Adrenal gland (tissue), 9 donors: ENCODE measurements at regions not wholly inside any gene's neighbourhood (a gene's known extent, or its start where the extent isn't known, plus 50 kb on each side); places are given as distances from the start of the nearest gene placed in this dataset.

Experiments
- DNase-seq, 7 donors: peaks; one replicate each; pipeline ENCODE4 v3.0.0-alpha.2; 2019 to 2020
- H3K27ac ChIP-seq, 5 donors: fragments of 200-600 bp; sonication (generic) in 4 of 5; 1 replicate in 3 of 5; 2 replicates in 2 of 5; pipeline versions ENCODE4 v1.5.1 to v1.8.0; 2016 to 2020; ENCODE audit warnings: mild to moderate bottlenecking in 1 of 5
- H3K27me3 ChIP-seq: fragments of 200-600 bp; 2 replicates; pipeline ENCODE4 v1.8.0; 2021
- H3K36me3 ChIP-seq, 2 donors: fragments of 200-600 bp; replicated peaks in 1 of 2; 1 replicate in 1 of 2; 2 replicates in 1 of 2; pipeline versions ENCODE4 v1.5.1 to v1.8.0; 2018 to 2022
- H3K4me1 ChIP-seq, 2 donors: fragments of 200-600 bp; replicated peaks in 1 of 2; 1 replicate in 1 of 2; 2 replicates in 1 of 2; pipeline versions ENCODE4 v1.5.1 to v1.8.0; 2018 to 2021
- H3K4me3 ChIP-seq, 4 donors: fragments of 200-600 bp; sonication (generic) in 3 of 4; one replicate each; pipeline ENCODE4 v1.5.1; 2016 to 2018
- H3K9me3 ChIP-seq, 3 donors: fragments of 200-600 bp; sonication (generic) in 1 of 3; replicated peaks in 1 of 3; 1 replicate in 2 of 3; 2 replicates in 1 of 3; pipeline versions ENCODE4 v1.5.1 to v1.8.0; 2016 to 2021
- POLR2A ChIP-seq, 2 donors: fragments of 450-650 bp; IDR thresholded peaks; one replicate each; pipeline ENCODE4 v1.6.1; 2017; ENCODE audit warnings: antibody characterized with exemption in 2 of 2, mild to moderate bottlenecking in 2 of 2, moderate library complexity in 1 of 2
- WGBS, 4 donors: extraction: QIAGEN DNeasy Blood & Tissue Kit in 2 of 4; methylation state at CpG; one replicate each; pipeline versions ENCODE4 v1.1.5 to v1.1.7; 2013 to 2017; 5-methylcytosine and 5-hydroxymethylcytosine counted together
- intact Hi-C, 2 donors: fragments of 100-400 bp; cut with DNase I; formaldehyde crosslinking; loops; one replicate each; pipeline versions ENCODE4 v1.14.1 to v1.15.0; 2022 to 2023
- small RNA-seq, 2 donors: library from RNA; depleted of rRNA; stranded (forward); fragments of <200 nt; gene quantifications; one replicate each; pipeline ENCODE3, GENCODE V24; 2016
- TF ChIP-seq, protein P1 (sequence below), 6 experiments: fragments of 450-650 bp in 4 of 6; fragments of 200-600 bp in 2 of 6; sonication (generic) in 1 of 6; IDR thresholded peaks; 1 replicate in 5 of 6; 2 replicates in 1 of 6; pipeline versions ENCODE4 v1.5.1 to v1.8.0; 2016 to 2021; ENCODE audit warnings: antibody characterized with exemption in 6 of 6, mild to moderate bottlenecking in 2 of 6, moderate library complexity in 1 of 6
- donor health status: healthy with polysubstance abuse.
- donor health status: Bipolar disorder and iron deficiency.
- donor health status: DM: yes; HTN: yes; CAD: no.
- donor health status: DM: no; HTN: no; CAD: no.
- donor health status: DM: no; HTN: no; CAD: no.

DNA sequence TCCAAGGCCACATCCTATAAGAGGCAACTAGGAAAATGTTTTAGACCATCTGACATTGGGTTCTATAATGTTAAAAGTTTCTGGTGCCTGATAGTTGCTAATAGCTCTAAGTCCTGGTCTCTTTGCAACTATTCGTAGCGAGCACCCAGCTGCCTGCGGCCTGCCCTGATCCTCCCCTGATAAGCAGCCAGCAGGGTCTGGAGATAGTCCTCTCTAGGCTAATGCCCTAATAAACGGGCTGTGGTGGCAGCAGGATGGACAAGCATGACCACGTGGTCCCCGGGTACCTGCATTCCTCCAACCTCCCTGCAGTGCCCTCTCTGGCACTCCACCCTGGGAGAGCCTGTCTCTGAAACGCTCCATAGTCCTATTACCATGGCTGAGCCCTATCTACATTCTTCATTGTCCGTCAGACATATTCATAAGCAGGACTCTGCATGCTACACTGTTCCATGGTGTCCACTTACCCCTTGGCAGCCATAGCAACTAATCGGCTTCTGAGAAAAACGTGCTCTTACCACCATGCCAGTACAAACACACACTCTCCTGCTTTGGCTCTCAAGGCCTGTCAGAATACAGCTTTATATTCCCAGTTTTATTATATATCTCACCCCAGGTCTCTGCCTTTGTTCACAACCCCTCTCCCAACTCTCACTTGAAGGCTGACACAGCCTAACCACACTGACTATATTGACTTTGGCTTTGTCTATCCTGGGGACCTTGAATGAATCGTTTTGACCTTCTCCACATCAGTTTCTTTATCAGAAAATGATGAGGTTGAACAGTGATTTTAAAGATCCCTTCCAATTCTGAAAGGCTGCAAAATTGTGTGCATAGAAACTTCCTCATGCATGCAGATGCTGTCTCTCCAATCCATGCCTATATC, 49.9 kb upstream of the DAPK1 start:
- intact Hi-C loops, result no loop called here
- Histone ChIP-seq H3K4me1 (no peaks in the 10 kb centered on the region), H3K4me3 (no peak overlapping the region), H3K27me3 (no peaks in the 10 kb centered on the region), H3K36me3 (no peaks in the 10 kb centered on the region), H3K27ac (no peak overlapping the region), H3K9me3 (no peaks in the 10 kb centered on the region)
- DNase-seq, result no peak
- TF ChIP-seq, protein P1, sequence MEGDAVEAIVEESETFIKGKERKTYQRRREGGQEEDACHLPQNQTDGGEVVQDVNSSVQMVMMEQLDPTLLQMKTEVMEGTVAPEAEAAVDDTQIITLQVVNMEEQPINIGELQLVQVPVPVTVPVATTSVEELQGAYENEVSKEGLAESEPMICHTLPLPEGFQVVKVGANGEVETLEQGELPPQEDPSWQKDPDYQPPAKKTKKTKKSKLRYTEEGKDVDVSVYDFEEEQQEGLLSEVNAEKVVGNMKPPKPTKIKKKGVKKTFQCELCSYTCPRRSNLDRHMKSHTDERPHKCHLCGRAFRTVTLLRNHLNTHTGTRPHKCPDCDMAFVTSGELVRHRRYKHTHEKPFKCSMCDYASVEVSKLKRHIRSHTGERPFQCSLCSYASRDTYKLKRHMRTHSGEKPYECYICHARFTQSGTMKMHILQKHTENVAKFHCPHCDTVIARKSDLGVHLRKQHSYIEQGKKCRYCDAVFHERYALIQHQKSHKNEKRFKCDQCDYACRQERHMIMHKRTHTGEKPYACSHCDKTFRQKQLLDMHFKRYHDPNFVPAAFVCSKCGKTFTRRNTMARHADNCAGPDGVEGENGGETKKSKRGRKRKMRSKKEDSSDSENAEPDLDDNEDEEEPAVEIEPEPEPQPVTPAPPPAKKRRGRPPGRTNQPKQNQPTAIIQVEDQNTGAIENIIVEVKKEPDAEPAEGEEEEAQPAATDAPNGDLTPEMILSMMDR (IDR thresholded peaks at IDR 0.05), result no peak
- no peak for TF ChIP-seq POLR2A (IDR thresholded peaks at IDR 0.05)
- WGBS, 4 donors, result 63 to 74% (median 66%) methylated on average over 8 to 11 of the region's 11 CpGs

Small RNAs in the stretch of these regions (small RNA-seq; reads per million reads assigned to genes)
- 0 reads per million in 2 donors for gene AL353752.1
- 0 to 0.12 reads per million in 2 donors for gene RF00568
